GM12878 (cell line): ENCODE measurements at regions not wholly inside any gene's neighbourhood (a gene's known extent, or its start where the extent isn't known, plus 50 kb on each side); places are given as distances from the start of the nearest gene placed in this dataset.

ENCODE experiments used
- ATAC-seq: fragments of 200-7000 bp; cut with Tn5 transposase; 3 replicates; pipeline ENCODE4 v1.9.1; 2020; ENCODE audit warnings: mild to moderate bottlenecking, moderate library complexity
- BruUV-seq: library from RNA; stranded (reverse); fragments of 400-500 nt; replicated peaks from 2 replicates; lab custom pipeline; 2021; lab: Mats Ljungman, UMichigan
- CTCF ChIA-PET: fragments of 300-600 bp; sonication (Branson Sonifier 250); formaldehyde crosslinking; extraction: SDS; loops from one replicate; lab custom pipeline; 2021; ENCODE audit warnings: inconsistent platforms; lab: Yijun Ruan, JAX
- POLR2A ChIA-PET: fragments of 350-600 bp; formaldehyde crosslinking; extraction: SDS; loops from one replicate; lab custom pipeline; 2021; ENCODE audit warnings: inconsistent platforms; lab: Charles Lee
- RAD21 ChIA-PET: fragments of 300-600 bp; sonication (Branson Sonifier 250); formaldehyde crosslinking; loops from one replicate; lab custom pipeline; 2023; ENCODE audit warnings: antibody characterized with exemption; ENCODE audit not compliant: unreplicated experiment; lab: Charles Lee
- SMC1A ChIA-PET: fragments of 300-600 bp; sonication (Branson Sonifier 250); formaldehyde crosslinking; loops from one replicate; lab custom pipeline; 2023; ENCODE audit not compliant: unreplicated experiment, uncharacterized antibody; lab: Charles Lee
- DNase-seq: peaks from one replicate; pipeline ENCODE4 v3.0.0-alpha.2; 2011; ENCODE audit warnings: low read depth, low spot score
- FAIRE-seq: peaks from 3 replicates; lab custom pipeline; 2011; peaks lifted over from hg19 to GRCh38; lab: Jason Lieb, UNC
- H2AFZ ChIP-seq: 2 replicates; pipeline ENCODE4 v1.6.0; 2011; ENCODE audit warnings: low read depth, low read length, control low read depth; ENCODE audit not compliant: control insufficient read depth
- H3K27ac ChIP-seq: 2 replicates; pipeline ENCODE4 v1.5.1; 2011; ENCODE audit warnings: control low read depth; ENCODE audit not compliant: control insufficient read depth, insufficient read depth
- H3K27me3 ChIP-seq, 2 experiments: replicated peaks in 1 of 2; 2 replicates each; pipeline versions ENCODE4 v1.6.0 to v1.6.1; 2011; ENCODE audit warnings: low read length in 1 of 2; ENCODE audit not compliant: control insufficient read depth in 2 of 2, insufficient read depth in 2 of 2
- H3K36me3 ChIP-seq, 2 experiments: 2 replicates each; pipeline ENCODE4 v1.5.1; 2011; ENCODE audit warnings: low read length in 1 of 2; ENCODE audit not compliant: control insufficient read depth in 2 of 2, insufficient read depth in 2 of 2
- H3K4me1 ChIP-seq: 2 replicates; pipeline ENCODE4 v1.6.1; 2011; ENCODE audit warnings: mild to moderate bottlenecking, low read length, moderate library complexity, mixed read lengths; ENCODE audit not compliant: control insufficient read depth, insufficient read depth
- H3K4me2 ChIP-seq: 2 replicates; pipeline ENCODE4 v1.6.0; 2011; ENCODE audit warnings: control low read depth; ENCODE audit not compliant: control insufficient read depth, insufficient read depth
- H3K4me3 ChIP-seq: fragments of 200-600 bp; sonication (generic); 2 replicates; pipeline ENCODE4 v1.5.1; 2016
- H3K79me2 ChIP-seq: 2 replicates; pipeline ENCODE4 v1.6.0; 2011; ENCODE audit warnings: low read length; ENCODE audit not compliant: control insufficient read depth, insufficient read depth
- H3K9ac ChIP-seq: 2 replicates; pipeline ENCODE4 v1.8.0; 2011; ENCODE audit warnings: low read length, control low read depth, mixed read lengths; ENCODE audit not compliant: control insufficient read depth, insufficient read depth
- H3K9me3 ChIP-seq: replicated peaks from 3 replicates; pipeline ENCODE4 v1.5.1; 2011; ENCODE audit warnings: mild to moderate bottlenecking, low read length; ENCODE audit not compliant: control insufficient read depth, insufficient read depth
- H4K20me1 ChIP-seq: 2 replicates; pipeline ENCODE4 v1.6.0; 2011; ENCODE audit not compliant: control insufficient read depth, insufficient read depth
- CHD4 ChIP-seq: fragments of 200-600 bp; sonication (generic); IDR thresholded peaks from 2 replicates; pipeline ENCODE4 v1.6.1; 2016; ENCODE audit warnings: mild to moderate bottlenecking
- IKZF1 ChIP-seq: fragments of 450-650 bp; conservative IDR thresholded peaks from 2 replicates; pipeline ENCODE4 v1.6.1; 2017; ENCODE audit warnings: antibody characterized with exemption, mild to moderate bottlenecking
- NR2C1 ChIP-seq: fragments of 450-650 bp; IDR thresholded peaks from 2 replicates; pipeline ENCODE4 v1.6.1; 2017; ENCODE audit warnings: antibody characterized with exemption, mild to moderate bottlenecking, moderate library complexity
- PAX8 ChIP-seq: fragments of 450-650 bp; IDR thresholded peaks from 2 replicates; pipeline ENCODE4 v1.6.1; 2017; ENCODE audit warnings: mild to moderate bottlenecking, moderate library complexity
- POLR2AphosphoS2 ChIP-seq: IDR thresholded peaks from 2 replicates; pipeline ENCODE4 v1.6.1; 2011; ENCODE audit warnings: low read depth, mild to moderate bottlenecking, low read length, improper control_type of control experiment, moderate library complexity
- SIX5 ChIP-seq: IDR thresholded peaks from 2 replicates; pipeline ENCODE4 v1.6.1; 2011; ENCODE audit warnings: mild to moderate bottlenecking, low read depth, low read length, moderate library complexity; ENCODE audit not compliant: severe bottlenecking
- SMAD5 ChIP-seq: IDR thresholded peaks from 2 replicates; pipeline ENCODE4 v1.6.1; 2016; ENCODE audit warnings: antibody characterized with exemption, low read depth
- SMARCA5 ChIP-seq: fragments of 450-650 bp; IDR thresholded peaks from 2 replicates; pipeline ENCODE4 v1.6.1; 2017; ENCODE audit warnings: mild to moderate bottlenecking
- STAT1 ChIP-seq: fragments of 450-650 bp; conservative IDR thresholded peaks from 2 replicates; pipeline ENCODE4 v1.6.1; 2014; ENCODE audit warnings: antibody characterized with exemption, mild to moderate bottlenecking
- SUZ12 ChIP-seq: fragments of 200-600 bp; sonication (generic); IDR thresholded peaks from one replicate; pipeline ENCODE4 v1.6.1; 2018; ENCODE audit warnings: antibody characterized with exemption, mild to moderate bottlenecking; ENCODE audit not compliant: unreplicated experiment
- WGBS: methylation state at CpG from one replicate; pipeline ENCODE4 v1.1.6; 2016; ENCODE audit warnings: low lambda C conversion rate; ENCODE audit not compliant: insufficient replicate concordance, insufficient coverage; ENCODE audit errors: missing lambda C conversion rate; 5-methylcytosine and 5-hydroxymethylcytosine counted together
- in situ Hi-C: fragments of 300-500 bp; cut with MboI; formaldehyde crosslinking; loops from 9 replicates; pipeline ENCODE4 v1.14.3; 2018; ENCODE audit warnings: mixed read lengths
- intact Hi-C: fragments of 100-400 bp; cut with micrococcal nuclease; formaldehyde crosslinking; loops from one replicate; pipeline ENCODE4 v1.14.2; 2022; ENCODE audit not compliant: unreplicated experiment
- TF ChIP-seq, protein P1 (sequence below): fragments of 450-650 bp; IDR thresholded peaks from 2 replicates; pipeline ENCODE4 v1.6.1; 2017; ENCODE audit warnings: mild to moderate bottlenecking, moderate library complexity
- TF ChIP-seq, protein P2 (sequence below): fragments of 450-650 bp; conservative IDR thresholded peaks from 2 replicates; pipeline ENCODE4 v1.6.1; 2017; ENCODE audit warnings: mild to moderate bottlenecking, moderate library complexity
- TF ChIP-seq, protein P3 (sequence below): IDR thresholded peaks from 2 replicates; pipeline ENCODE4 v1.6.1; 2012; ENCODE audit warnings: improper control_type of control experiment, low read depth, low read length; ENCODE audit not compliant: insufficient replicate concordance

DNA sequence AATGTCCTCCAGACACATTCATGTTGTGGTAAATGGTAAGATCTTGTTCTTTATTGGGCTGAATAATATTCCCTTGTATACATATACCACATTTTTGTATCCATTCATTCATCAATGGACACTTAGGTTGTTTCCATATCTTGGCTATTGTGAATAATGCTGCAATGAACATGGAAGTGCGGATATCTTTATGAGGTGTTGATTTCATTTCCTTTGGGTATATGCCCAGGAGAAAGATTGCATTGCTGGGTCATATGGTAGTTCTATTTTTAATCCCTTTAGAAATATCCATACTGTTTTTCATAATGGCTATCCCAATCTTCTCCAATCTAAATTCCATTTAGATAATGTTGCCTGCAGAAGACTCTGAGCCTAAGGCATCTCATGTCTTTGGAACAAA is 78.0 kb upstream of the TNC start (continued):
- TF ChIP-seq, protein P1, sequence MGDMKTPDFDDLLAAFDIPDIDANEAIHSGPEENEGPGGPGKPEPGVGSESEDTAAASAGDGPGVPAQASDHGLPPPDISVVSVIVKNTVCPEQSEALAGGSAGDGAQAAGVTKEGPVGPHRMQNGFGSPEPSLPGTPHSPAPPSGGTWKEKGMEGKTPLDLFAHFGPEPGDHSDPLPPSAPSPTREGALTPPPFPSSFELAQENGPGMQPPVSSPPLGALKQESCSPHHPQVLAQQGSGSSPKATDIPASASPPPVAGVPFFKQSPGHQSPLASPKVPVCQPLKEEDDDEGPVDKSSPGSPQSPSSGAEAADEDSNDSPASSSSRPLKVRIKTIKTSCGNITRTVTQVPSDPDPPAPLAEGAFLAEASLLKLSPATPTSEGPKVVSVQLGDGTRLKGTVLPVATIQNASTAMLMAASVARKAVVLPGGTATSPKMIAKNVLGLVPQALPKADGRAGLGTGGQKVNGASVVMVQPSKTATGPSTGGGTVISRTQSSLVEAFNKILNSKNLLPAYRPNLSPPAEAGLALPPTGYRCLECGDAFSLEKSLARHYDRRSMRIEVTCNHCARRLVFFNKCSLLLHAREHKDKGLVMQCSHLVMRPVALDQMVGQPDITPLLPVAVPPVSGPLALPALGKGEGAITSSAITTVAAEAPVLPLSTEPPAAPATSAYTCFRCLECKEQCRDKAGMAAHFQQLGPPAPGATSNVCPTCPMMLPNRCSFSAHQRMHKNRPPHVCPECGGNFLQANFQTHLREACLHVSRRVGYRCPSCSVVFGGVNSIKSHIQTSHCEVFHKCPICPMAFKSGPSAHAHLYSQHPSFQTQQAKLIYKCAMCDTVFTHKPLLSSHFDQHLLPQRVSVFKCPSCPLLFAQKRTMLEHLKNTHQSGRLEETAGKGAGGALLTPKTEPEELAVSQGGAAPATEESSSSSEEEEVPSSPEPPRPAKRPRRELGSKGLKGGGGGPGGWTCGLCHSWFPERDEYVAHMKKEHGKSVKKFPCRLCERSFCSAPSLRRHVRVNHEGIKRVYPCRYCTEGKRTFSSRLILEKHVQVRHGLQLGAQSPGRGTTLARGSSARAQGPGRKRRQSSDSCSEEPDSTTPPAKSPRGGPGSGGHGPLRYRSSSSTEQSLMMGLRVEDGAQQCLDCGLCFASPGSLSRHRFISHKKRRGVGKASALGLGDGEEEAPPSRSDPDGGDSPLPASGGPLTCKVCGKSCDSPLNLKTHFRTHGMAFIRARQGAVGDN: no peak
- no peak for TF ChIP-seq SMARCA5
- TF ChIP-seq, protein P2, sequence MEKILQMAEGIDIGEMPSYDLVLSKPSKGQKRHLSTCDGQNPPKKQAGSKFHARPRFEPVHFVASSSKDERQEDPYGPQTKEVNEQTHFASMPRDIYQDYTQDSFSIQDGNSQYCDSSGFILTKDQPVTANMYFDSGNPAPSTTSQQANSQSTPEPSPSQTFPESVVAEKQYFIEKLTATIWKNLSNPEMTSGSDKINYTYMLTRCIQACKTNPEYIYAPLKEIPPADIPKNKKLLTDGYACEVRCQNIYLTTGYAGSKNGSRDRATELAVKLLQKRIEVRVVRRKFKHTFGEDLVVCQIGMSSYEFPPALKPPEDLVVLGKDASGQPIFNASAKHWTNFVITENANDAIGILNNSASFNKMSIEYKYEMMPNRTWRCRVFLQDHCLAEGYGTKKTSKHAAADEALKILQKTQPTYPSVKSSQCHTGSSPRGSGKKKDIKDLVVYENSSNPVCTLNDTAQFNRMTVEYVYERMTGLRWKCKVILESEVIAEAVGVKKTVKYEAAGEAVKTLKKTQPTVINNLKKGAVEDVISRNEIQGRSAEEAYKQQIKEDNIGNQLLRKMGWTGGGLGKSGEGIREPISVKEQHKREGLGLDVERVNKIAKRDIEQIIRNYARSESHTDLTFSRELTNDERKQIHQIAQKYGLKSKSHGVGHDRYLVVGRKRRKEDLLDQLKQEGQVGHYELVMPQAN: no peak

DNA sequence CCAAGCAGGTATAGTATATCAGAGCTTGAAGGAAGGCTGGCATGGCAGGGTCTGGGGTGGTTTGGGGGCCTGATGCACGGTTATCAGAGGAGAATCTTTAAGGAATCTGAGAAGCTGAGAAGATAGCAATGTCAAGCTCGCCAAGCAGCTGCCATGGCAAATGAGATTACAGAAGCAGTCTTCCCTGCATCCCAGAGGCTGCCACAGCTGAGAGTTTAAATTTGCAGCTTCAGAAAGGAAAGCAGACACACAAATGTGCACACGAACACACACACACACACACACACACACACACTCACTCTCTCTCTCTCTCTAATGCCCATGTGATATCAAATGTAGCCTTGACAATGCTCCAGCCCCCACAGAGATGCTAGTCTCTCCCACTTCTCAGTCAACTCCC is 79.0 kb upstream of the TNC start:
- no peaks in the 10 kb centered on the region for H4K20me1 ChIP-seq
- ChIA-PET SMC1A (interaction anchor here (0.6 to 10.5 kb wide), 2 partner anchors 11 to 49 kb away, joined by 4 to 81 read pairs; no protein-coding TSS in a partner anchor), RAD21 (no interaction called here), POLR2A (no interaction called here), CTCF (no interaction called here)
- H3K4me3 ChIP-seq: no peak overlapping the region
- peaks cover 3% of the 10 kb centered on the region; the same call in 1 of the 2 replicates for H3K4me1 ChIP-seq
- BruUV-seq: no TSS peak
- H3K36me3 ChIP-seq: no peaks in the 10 kb centered on the region
- H3K79me2 ChIP-seq: no peaks in the 10 kb centered on the region
- FAIRE-seq (no peak), DNase-seq (no peak), ATAC-seq (no peak)
- no peaks in the 10 kb centered on the region for H3K27me3 ChIP-seq
- in situ Hi-C loops (no loop called here), intact Hi-C loops (no loop called here)
- H3K9me3 ChIP-seq: no peaks in the 10 kb centered on the region; the same call in 2 of the 3 replicates
- H3K4me2 ChIP-seq: no peak overlapping the region
- WGBS: 0% methylated on average over 2 of the region's 3 CpGs
- no peak overlapping the region for H3K27ac ChIP-seq
- no peak overlapping the region for H3K9ac ChIP-seq
- no peak overlapping the region for H2AFZ ChIP-seq
- TF ChIP-seq NR2C1 (no peak), STAT1 (no peak), SMAD5 (no peak), CHD4 (no peak), IKZF1 (no peak), SUZ12 (no peak), SIX5 (no peak), POLR2AphosphoS2 (no peak), PAX8 (no peak)
- TF ChIP-seq, protein P3, sequence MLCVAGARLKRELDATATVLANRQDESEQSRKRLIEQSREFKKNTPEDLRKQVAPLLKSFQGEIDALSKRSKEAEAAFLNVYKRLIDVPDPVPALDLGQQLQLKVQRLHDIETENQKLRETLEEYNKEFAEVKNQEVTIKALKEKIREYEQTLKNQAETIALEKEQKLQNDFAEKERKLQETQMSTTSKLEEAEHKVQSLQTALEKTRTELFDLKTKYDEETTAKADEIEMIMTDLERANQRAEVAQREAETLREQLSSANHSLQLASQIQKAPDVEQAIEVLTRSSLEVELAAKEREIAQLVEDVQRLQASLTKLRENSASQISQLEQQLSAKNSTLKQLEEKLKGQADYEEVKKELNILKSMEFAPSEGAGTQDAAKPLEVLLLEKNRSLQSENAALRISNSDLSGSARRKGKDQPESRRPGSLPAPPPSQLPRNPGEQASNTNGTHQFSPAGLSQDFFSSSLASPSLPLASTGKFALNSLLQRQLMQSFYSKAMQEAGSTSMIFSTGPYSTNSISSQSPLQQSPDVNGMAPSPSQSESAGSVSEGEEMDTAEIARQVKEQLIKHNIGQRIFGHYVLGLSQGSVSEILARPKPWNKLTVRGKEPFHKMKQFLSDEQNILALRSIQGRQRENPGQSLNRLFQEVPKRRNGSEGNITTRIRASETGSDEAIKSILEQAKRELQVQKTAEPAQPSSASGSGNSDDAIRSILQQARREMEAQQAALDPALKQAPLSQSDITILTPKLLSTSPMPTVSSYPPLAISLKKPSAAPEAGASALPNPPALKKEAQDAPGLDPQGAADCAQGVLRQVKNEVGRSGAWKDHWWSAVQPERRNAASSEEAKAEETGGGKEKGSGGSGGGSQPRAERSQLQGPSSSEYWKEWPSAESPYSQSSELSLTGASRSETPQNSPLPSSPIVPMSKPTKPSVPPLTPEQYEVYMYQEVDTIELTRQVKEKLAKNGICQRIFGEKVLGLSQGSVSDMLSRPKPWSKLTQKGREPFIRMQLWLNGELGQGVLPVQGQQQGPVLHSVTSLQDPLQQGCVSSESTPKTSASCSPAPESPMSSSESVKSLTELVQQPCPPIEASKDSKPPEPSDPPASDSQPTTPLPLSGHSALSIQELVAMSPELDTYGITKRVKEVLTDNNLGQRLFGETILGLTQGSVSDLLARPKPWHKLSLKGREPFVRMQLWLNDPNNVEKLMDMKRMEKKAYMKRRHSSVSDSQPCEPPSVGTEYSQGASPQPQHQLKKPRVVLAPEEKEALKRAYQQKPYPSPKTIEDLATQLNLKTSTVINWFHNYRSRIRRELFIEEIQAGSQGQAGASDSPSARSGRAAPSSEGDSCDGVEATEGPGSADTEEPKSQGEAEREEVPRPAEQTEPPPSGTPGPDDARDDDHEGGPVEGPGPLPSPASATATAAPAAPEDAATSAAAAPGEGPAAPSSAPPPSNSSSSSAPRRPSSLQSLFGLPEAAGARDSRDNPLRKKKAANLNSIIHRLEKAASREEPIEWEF: no peak
